Karpas-422 (cell line): ENCODE measurements at regions not wholly inside any gene's neighbourhood (a gene's known extent, or its start where the extent isn't known, plus 50 kb on each side); places are given as distances from the start of the nearest gene placed in this dataset.

Source experiments
- DNase-seq: peaks from one replicate; pipeline ENCODE4 v3.0.0-alpha.2; 2015
- H2AFZ ChIP-seq: fragments of 200-600 bp; sonication (generic); 2 replicates; pipeline ENCODE4 v1.6.1; 2014; ENCODE audit warnings: antibody characterized with exemption, low read length, mixed read lengths
- H3K27ac ChIP-seq: fragments of 200-600 bp; sonication (generic); 2 replicates; pipeline ENCODE4 v1.5.1; 2014; ENCODE audit warnings: mild to moderate bottlenecking, low read length, moderate library complexity
- H3K27me3 ChIP-seq: fragments of 200-600 bp; sonication (generic); 2 replicates; pipeline ENCODE4 v1.6.1; 2014; ENCODE audit warnings: low read length, mixed read lengths
- H3K36me3 ChIP-seq: fragments of 200-600 bp; sonication (generic); 2 replicates; pipeline ENCODE4 v1.6.1; 2014; ENCODE audit warnings: low read length, mixed read lengths; ENCODE audit not compliant: insufficient read depth
- H3K4me1 ChIP-seq: fragments of 200-600 bp; sonication (generic); 2 replicates; pipeline ENCODE4 v1.6.1; 2014; ENCODE audit warnings: mild to moderate bottlenecking, low read length, mixed read lengths
- H3K4me2 ChIP-seq: fragments of 200-600 bp; sonication (generic); 2 replicates; pipeline ENCODE4 v1.6.1; 2014; ENCODE audit warnings: low read length, low read depth, mild to moderate bottlenecking; ENCODE audit not compliant: poor library complexity, severe bottlenecking
- H3K4me3 ChIP-seq: fragments of 200-600 bp; sonication (generic); 2 replicates; pipeline ENCODE4 v1.5.1; 2014; ENCODE audit warnings: mild to moderate bottlenecking, antibody characterized with exemption, low read length, mixed read lengths
- H3K79me2 ChIP-seq: fragments of 200-600 bp; sonication (generic); 2 replicates; pipeline ENCODE4 v1.6.1; 2014; ENCODE audit warnings: mild to moderate bottlenecking, low read length, mixed read lengths
- H3K9ac ChIP-seq: fragments of 200-600 bp; sonication (generic); 2 replicates; pipeline ENCODE4 v1.6.0; 2014; ENCODE audit warnings: low read length
- H3K9me2 ChIP-seq: fragments of 200-600 bp; sonication (generic), shearing (Covaris generic); replicated peaks from 2 replicates; pipeline ENCODE4 v1.6.0; 2014; ENCODE audit warnings: mild to moderate bottlenecking, low read length, moderate library complexity; ENCODE audit not compliant: insufficient read depth
- H3K9me3 ChIP-seq: fragments of 300-700, 200-600 bp; sonication (generic); 2 replicates; pipeline ENCODE4 v1.6.1; 2014; ENCODE audit warnings: low read length, mixed read lengths
- H4K20me1 ChIP-seq: fragments of 200-600 bp; sonication (generic); 2 replicates; pipeline ENCODE4 v1.6.1; 2014; ENCODE audit warnings: mild to moderate bottlenecking, antibody characterized with exemption, low read length, low read depth; ENCODE audit not compliant: insufficient read depth

DNA sequence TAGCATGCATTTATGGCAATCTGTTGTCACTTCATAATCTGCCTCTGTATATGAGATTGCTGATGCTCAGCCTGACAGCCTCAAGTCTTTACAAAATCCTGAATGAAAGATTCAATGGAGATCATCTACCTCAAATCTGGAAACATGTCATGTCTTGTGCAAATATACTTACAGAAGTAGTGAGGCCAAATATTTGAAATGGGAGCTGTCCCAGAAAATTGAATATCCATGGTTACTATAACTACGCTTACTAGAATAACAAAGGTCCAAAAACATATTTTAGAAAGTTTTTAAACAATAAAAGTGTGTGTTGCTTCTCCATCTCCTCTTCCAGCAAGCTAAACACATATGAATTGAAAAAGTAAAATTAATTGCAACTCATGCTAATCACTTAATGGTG is 133.2 kb upstream of the DPH6 start:
- H3K4me2 ChIP-seq = no peak overlapping the region

DNA sequence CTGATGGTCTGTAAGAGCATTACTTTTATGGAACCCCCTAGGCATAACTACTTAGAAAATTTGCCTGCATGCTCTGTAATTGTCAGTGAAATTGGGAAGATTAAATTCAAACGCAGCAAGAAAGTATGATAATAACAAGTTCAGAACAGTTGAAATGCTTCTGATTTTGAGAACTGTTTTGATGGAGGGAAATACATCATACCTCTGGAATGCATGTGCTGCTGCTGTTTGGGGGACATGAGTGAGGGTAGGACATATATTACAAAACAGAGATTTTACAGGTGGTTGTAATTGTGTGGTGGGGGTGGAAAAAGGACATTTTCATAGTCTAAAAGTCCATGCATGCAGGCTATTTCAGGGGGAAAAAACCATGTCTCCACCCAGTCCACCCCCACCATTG is 135.0 kb upstream of the DPH6 start:
- Histone ChIP-seq H3K4me2 (no peak overlapping the region), H3K27ac (no peak overlapping the region), H3K36me3 (no peaks in the 10 kb centered on the region), H3K4me1 (no peaks in the 10 kb centered on the region), H2AFZ (no peak overlapping the region), H3K9me2 (no peaks in the 10 kb centered on the region), H3K4me3 (no peak overlapping the region), H3K9me3 (no peaks in the 10 kb centered on the region), H3K27me3 (no peaks in the 10 kb centered on the region), H4K20me1 (no peaks in the 10 kb centered on the region), H3K79me2 (no peaks in the 10 kb centered on the region), H3K9ac (no peak overlapping the region)
- no peak for DNase-seq

More for the DNA sequence above, 133.2 kb upstream of the DPH6 start:
- Histone ChIP-seq H3K4me3 (no peak overlapping the region), H3K4me1 (no peaks in the 10 kb centered on the region), H2AFZ (no peak overlapping the region), H3K36me3 (no peaks in the 10 kb centered on the region), H3K79me2 (no peaks in the 10 kb centered on the region), H3K9me2 (no peaks in the 10 kb centered on the region), H3K27ac (no peak overlapping the region), H4K20me1 (no peaks in the 10 kb centered on the region), H3K9me3 (no peaks in the 10 kb centered on the region), H3K9ac (no peak overlapping the region), H3K27me3 (no peaks in the 10 kb centered on the region)
- no peak for DNase-seq

DNA sequence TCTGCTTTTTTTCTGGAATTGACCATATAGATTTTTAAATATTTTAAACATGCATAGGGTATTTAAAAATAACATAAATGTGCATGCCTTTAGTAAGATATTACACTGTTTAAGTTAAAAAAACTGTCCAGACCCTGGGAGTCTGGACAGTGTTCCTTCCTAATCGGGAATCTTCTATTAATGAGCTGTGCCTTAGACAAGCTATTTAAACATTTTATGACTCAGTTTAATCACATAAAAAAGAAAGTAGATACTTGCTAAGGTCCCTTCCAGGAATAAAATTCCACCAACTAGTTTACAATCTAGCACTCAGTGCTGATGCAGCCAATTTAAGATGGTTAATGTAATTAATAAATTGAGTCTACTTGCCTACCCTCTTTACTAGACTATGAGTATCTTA is 140.4 kb upstream of the DPH6 start:
- Histone ChIP-seq H3K9ac (no peak overlapping the region), H3K27me3 (no peaks in the 10 kb centered on the region), H3K4me2 (no peak overlapping the region), H3K4me1 (no peaks in the 10 kb centered on the region), H3K36me3 (no peaks in the 10 kb centered on the region), H3K27ac (no peak overlapping the region), H3K79me2 (no peaks in the 10 kb centered on the region), H3K9me3 (no peaks in the 10 kb centered on the region), H3K9me2 (no peaks in the 10 kb centered on the region), H4K20me1 (no peaks in the 10 kb centered on the region), H2AFZ (no peak overlapping the region), H3K4me3 (no peak overlapping the region)
- no peak for DNase-seq

DNA sequence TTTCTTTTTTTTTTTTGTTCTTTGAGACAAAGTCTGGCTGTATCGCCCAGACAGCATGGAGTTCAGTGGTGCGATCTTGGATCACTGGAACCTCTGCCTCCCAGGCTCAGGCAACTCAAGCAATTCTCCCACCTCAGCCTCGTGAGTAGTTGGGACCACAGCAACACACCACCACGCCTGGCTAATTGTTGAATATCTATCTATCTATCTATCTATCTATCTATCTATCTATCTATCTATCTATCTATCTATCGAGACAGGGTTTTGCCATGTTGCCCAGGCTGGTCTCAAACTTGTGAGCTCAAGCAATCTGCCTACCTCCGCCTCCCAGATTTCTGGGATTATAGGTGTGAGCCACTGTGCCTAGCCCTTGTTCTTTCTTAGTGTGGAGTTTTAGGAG is 143.3 kb upstream of the DPH6 start:
- Histone ChIP-seq H3K9me3 (no peaks in the 10 kb centered on the region), H3K4me2 (no peak overlapping the region), H2AFZ (no peak overlapping the region), H3K4me1 (no peaks in the 10 kb centered on the region), H3K9ac (no peak overlapping the region), H3K4me3 (no peak overlapping the region), H3K36me3 (no peaks in the 10 kb centered on the region), H4K20me1 (no peaks in the 10 kb centered on the region), H3K79me2 (no peaks in the 10 kb centered on the region), H3K9me2 (no peaks in the 10 kb centered on the region), H3K27me3 (no peaks in the 10 kb centered on the region), H3K27ac (no peak overlapping the region)
- DNase-seq = no peak

DNA sequence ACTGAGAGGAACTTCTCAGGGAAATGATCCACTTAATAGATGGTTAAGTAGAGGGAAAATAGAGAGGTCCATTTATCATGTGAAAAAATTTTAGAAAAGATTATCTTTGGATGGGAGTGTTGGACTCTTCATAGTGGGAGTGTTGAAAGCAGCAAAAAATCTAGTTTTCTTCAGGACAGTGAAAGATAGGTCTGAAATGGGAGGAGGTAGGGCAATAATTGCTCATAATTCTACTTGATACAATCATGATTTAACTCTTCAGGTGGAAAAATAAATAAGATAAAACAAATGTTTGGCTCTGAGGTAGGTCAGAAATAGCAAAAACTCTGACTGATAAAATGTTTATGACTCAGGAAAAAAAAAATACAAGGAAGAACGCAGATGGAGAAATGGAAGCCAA is 144.1 kb upstream of the DPH6 start:
- Histone ChIP-seq H3K4me2 (no peak overlapping the region), H3K9ac (no peak overlapping the region), H2AFZ (no peak overlapping the region), H3K9me2 (no peaks in the 10 kb centered on the region), H3K27ac (no peak overlapping the region), H3K9me3 (no peaks in the 10 kb centered on the region), H3K4me3 (no peak overlapping the region), H3K27me3 (no peaks in the 10 kb centered on the region), H3K36me3 (no peaks in the 10 kb centered on the region), H4K20me1 (no peaks in the 10 kb centered on the region), H3K79me2 (no peaks in the 10 kb centered on the region), H3K4me1 (no peaks in the 10 kb centered on the region)
- no peak for DNase-seq

DNA sequence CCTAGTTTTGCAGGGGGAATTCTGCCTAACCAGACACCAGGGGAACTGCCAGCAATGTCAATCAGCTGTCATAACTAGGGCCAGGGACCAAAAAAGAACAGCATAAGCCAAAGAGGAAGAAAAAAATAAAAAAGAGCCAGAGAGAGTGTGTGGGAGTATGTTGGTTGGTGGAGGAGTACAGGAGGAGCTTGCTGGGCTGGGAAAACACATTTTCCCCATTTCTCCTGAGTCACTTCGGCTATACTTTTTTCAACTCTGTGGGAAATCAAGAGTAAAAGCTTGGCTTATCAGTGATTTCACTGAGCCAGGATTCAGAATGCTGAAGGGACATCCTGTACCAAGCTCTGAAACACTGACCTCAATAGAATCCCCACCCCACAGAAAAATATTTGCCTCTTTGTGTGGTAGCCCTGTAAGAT is 144.7 kb upstream of the DPH6 start:
- Histone ChIP-seq H3K36me3 (no peaks in the 10 kb centered on the region), H3K9ac (no peak overlapping the region), H3K9me3 (no peaks in the 10 kb centered on the region), H4K20me1 (no peaks in the 10 kb centered on the region), H3K4me3 (no peak overlapping the region), H2AFZ (no peak overlapping the region), H3K4me1 (no peaks in the 10 kb centered on the region), H3K79me2 (no peaks in the 10 kb centered on the region), H3K4me2 (no peak overlapping the region), H3K9me2 (no peaks in the 10 kb centered on the region), H3K27me3 (no peaks in the 10 kb centered on the region), H3K27ac (no peak overlapping the region)
- DNase-seq = no peak

DNA sequence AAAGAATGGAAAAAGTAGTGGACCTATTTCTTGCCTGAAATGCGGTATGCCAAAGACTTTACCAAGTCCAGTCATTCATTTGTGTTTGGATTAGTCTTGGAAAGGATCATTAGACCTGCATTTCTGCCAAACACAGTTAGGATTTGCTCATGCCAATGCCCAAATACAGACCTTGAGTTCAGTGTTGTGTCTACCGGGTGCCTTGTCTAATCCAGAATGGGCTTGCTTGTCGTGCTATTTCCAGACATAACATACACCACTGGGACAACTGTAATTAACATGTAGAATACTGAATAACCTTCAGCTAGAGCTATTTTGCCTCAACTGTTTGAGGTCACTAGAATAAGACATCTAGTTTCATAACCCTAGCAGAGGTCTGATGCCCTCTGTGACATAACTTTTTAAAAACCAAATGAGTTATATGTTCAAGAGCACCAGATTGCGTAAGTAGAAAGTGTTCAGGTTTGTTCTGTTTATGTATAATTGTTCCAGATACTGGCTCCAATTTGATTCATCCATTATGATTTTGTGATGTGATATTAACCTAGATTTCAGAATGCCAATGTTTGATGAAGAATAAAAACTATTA is 145.3 kb upstream of the DPH6 start:
- DNase-seq = no peak
- H3K9me3 ChIP-seq = no peaks in the 10 kb centered on the region
- no peaks in the 10 kb centered on the region for H3K36me3 ChIP-seq
- no peak overlapping the region for H3K4me3 ChIP-seq
- no peaks in the 10 kb centered on the region for H3K79me2 ChIP-seq
- H3K9ac ChIP-seq = no peak overlapping the region
- no peaks in the 10 kb centered on the region for H4K20me1 ChIP-seq
- no peaks in the 10 kb centered on the region for H3K9me2 ChIP-seq
- no peaks in the 10 kb centered on the region for H3K27me3 ChIP-seq
- no peak overlapping the region for H2AFZ ChIP-seq
- no peak overlapping the region for H3K27ac ChIP-seq
- H3K4me1 ChIP-seq = no peaks in the 10 kb centered on the region
- H3K4me2 ChIP-seq = no peak overlapping the region

DNA sequence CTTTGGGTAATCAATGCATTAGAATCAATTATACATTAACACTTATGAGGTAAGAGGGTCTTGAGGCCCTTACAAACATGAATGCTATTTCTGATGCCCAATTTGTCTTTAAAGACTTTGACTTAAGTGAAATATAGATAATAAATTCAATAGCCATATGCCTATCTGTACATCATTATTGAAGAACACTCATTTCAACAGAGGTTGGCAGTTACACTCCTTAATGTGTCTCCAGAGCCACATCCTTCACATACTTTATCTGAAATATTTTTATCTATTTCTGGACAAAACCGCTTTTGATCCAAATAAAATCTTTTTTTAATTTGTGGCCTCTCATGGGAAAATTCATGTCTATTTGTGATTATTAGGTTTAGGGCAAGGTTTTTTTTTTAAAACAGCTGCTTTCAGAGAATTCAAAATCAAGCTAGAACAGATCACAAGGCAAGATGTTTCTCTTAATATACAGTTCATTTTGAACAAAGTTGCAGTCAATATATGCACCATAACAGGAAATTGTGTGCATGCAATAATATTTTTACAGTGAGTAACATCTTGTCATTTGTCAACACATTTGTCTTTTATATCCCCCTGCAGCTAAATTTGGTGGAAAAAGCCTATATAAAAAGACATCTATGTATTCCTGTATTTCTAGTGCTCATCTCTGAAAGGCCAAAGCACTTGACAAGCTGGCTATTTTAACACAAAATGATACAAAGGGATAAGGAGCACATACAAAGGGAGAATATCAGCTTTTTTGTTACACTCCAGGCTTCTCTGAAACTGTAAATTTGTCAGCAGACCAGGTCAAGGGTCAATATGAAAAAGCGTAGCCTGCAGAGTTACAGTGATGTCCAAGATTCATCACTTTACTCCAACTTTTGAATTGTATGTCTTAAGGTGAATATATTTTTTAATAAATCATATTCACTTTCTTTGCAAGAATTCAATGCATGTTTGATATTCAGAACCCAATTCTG is 146.2 kb upstream of the DPH6 start:
- no peaks in the 10 kb centered on the region for H4K20me1 ChIP-seq
- H3K9me2 ChIP-seq = no peaks in the 10 kb centered on the region
- no peak overlapping the region for H2AFZ ChIP-seq
- H3K27me3 ChIP-seq = no peaks in the 10 kb centered on the region
- no peaks in the 10 kb centered on the region for H3K9me3 ChIP-seq
- H3K79me2 ChIP-seq = no peaks in the 10 kb centered on the region
- no peaks in the 10 kb centered on the region for H3K36me3 ChIP-seq
- no peak overlapping the region for H3K4me2 ChIP-seq
- no peak overlapping the region for H3K27ac ChIP-seq
- no peak for DNase-seq
- H3K9ac ChIP-seq = no peak overlapping the region
- no peak overlapping the region for H3K4me3 ChIP-seq
- H3K4me1 ChIP-seq = no peaks in the 10 kb centered on the region
